Calu3 (cell line): ENCODE measurements at regions not wholly inside any gene's neighbourhood (a gene's known extent, or its start where the extent isn't known, plus 50 kb on each side); places are given as distances from the start of the nearest gene placed in this dataset.

Source experiments
- BruUV-seq: library from RNA; stranded (reverse); fragments of 400-500 nt; replicated peaks from 2 replicates; lab custom pipeline; 2021; lab: Mats Ljungman, UMichigan
- CTCF ChIA-PET: fragments of 300-600 bp; sonication (Branson Sonifier 250); formaldehyde crosslinking; loops from one replicate; lab custom pipeline; 2022; ENCODE audit warnings: antibody characterized with exemption; lab: Charles Lee
- DNase-seq: peaks from one replicate; pipeline ENCODE4 v3.0.0; 2022
- H3K27ac Mint-ChIP-seq: one replicate; pipeline ENCODE4 v1.8.0; 2022; ENCODE audit warnings: mixed read lengths; ENCODE audit not compliant: unreplicated experiment
- H3K27me3 Mint-ChIP-seq: one replicate; pipeline ENCODE4 v1.8.0; 2022; ENCODE audit warnings: mixed read lengths; ENCODE audit not compliant: unreplicated experiment
- H3K36me3 Mint-ChIP-seq: one replicate; pipeline ENCODE4 v1.8.0; 2022; ENCODE audit warnings: mild to moderate bottlenecking, moderate library complexity, mixed read lengths; ENCODE audit not compliant: insufficient read depth, unreplicated experiment
- H3K4me1 Mint-ChIP-seq: one replicate; pipeline ENCODE4 v1.8.0; 2022; ENCODE audit warnings: mild to moderate bottlenecking, low read depth, mixed read lengths; ENCODE audit not compliant: unreplicated experiment
- H3K4me3 Mint-ChIP-seq: one replicate; pipeline ENCODE4 v1.8.0; 2022; ENCODE audit warnings: mild to moderate bottlenecking, low read depth, moderate library complexity, mixed read lengths; ENCODE audit not compliant: unreplicated experiment
- H3K9me3 Mint-ChIP-seq: one replicate; pipeline ENCODE4 v1.8.0; 2022; ENCODE audit warnings: low read depth, mixed read lengths; ENCODE audit not compliant: unreplicated experiment
- CTCF ChIP-seq: fragments of 200-600 bp; IDR thresholded peaks from one replicate; pipeline ENCODE4 v1.8.0; 2022; ENCODE audit warnings: antibody characterized with exemption; ENCODE audit not compliant: unreplicated experiment
- intact Hi-C: fragments of 100-400 bp; cut with micrococcal nuclease; formaldehyde crosslinking; loops from one replicate; pipeline ENCODE4 v1.10.0; 2022; ENCODE audit not compliant: unreplicated experiment

- Mint-ChIP-seq H3K9me3 (no peaks in the 10 kb centered on the region), H3K27me3 (no peaks in the 10 kb centered on the region)
- no peak for DNase-seq
Measured at GRCh38 chr4:136562834-136563233, 969.5 kb downstream of the PCDH18 start.

DNA sequence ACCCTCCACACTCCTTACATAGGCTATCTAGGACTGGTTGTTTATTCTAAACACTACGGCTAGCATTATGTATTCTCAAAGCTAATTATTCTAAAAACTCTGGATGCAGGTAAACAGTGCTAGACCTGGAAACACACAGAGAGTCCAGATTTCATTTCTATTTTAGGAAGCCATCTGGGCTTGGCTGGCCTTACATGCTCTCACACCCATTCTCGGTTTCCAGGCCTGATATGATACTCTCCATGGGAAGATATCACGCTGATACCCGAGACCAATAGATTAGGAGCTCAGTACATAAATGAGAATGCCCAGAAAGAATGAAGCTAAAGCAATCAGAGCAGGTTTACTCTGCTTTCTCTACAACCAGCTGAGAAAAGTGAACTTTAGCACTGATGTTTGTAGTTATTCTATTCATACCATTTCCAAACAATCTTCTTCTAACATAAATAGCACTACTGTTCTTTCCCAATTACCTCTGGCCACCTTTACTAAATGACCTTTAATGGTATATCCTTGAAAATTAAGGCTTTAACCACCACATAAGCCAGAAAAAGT is 973.3 kb downstream of the PCDH18 start:
- no peak for DNase-seq
- no TSS peak for BruUV-seq
- Mint-ChIP-seq H3K36me3 (no peaks in the 10 kb centered on the region), H3K4me1 (no peaks in the 10 kb centered on the region), H3K4me3 (no peak overlapping the region), H3K27me3 (no peaks in the 10 kb centered on the region), H3K9me3 (no peaks in the 10 kb centered on the region), H3K27ac (no peak overlapping the region)
- intact Hi-C loops = no loop called here
- no peak for TF ChIP-seq CTCF
- CTCF ChIA-PET = no interaction called here

More at GRCh38 chr4:136562834-136563233, 969.5 kb downstream of the PCDH18 start:
- CTCF ChIA-PET = no interaction called here
- BruUV-seq = no TSS peak
- H3K4me3 Mint-ChIP-seq = no peak overlapping the region
- H3K36me3 Mint-ChIP-seq = no peaks in the 10 kb centered on the region
- intact Hi-C loops = no loop called here
- H3K27ac Mint-ChIP-seq = no peak overlapping the region
- H3K4me1 Mint-ChIP-seq = no peaks in the 10 kb centered on the region
- TF ChIP-seq CTCF = no peak

GRCh38 chr4:136557396-136557795 is 974.9 kb downstream of the PCDH18 start:
- Mint-ChIP-seq H3K4me3 (no peak overlapping the region), H3K4me1 (no peaks in the 10 kb centered on the region), H3K27me3 (no peaks in the 10 kb centered on the region), H3K36me3 (no peaks in the 10 kb centered on the region), H3K27ac (no peak overlapping the region), H3K9me3 (no peaks in the 10 kb centered on the region)
- TF ChIP-seq CTCF = no peak
- DNase-seq = no peak
- intact Hi-C loops = no loop called here
- no TSS peak for BruUV-seq
- CTCF ChIA-PET = no interaction called here

GRCh38 chr4:136554033-136554432 is 978.3 kb downstream of the PCDH18 start:
- no peak for DNase-seq
- intact Hi-C loops = no loop called here
- no peak overlapping the region for H3K4me3 Mint-ChIP-seq
- no peak for TF ChIP-seq CTCF
- H3K9me3 Mint-ChIP-seq = no peaks in the 10 kb centered on the region
- BruUV-seq = no TSS peak
- H3K27me3 Mint-ChIP-seq = no peaks in the 10 kb centered on the region
- H3K36me3 Mint-ChIP-seq = no peaks in the 10 kb centered on the region
- H3K4me1 Mint-ChIP-seq = no peaks in the 10 kb centered on the region
- CTCF ChIA-PET = no interaction called here
- H3K27ac Mint-ChIP-seq = no peak overlapping the region
